HG03060 (cell line): ENCODE measurements at regions not wholly inside any gene's neighbourhood (a gene's known extent, or its start where the extent isn't known, plus 50 kb on each side); places are given as distances from the start of the nearest gene placed in this dataset.
A peak's percentile ranks its signal among the peaks of the same experiment; 100 is the strongest.

ENCODE experiments used
- ATAC-seq: cut with Tn5 transposase; IDR thresholded peaks from one replicate; pipeline ENCODE4 v1.9.1; 2021; ENCODE audit warnings: low read depth, moderate number of reproducible peaks; ENCODE audit not compliant: unreplicated experiment

GRCh38 chr13:103236213-103236612 is 170.0 kb upstream of the SLC10A2 start:
- ATAC-seq = no peak

DNA sequence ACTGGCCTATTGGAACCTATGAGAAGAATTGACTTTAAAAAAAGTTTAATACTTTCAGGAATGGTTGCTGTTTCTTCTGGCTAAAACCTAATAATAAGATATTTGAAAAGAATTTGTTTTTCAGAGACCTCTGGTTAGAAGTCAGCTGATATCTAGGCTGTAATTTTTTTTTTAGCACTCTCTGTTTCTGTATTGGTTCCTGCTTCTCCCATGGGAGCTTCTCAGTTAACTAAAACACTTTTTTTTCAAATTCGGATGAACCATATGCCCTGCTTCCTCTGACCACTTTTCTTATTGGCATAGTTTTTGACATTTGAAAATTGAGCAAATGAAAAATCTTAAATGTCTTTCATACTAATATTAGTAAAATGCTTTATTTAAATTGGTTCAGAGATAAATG is 163.5 kb upstream of the SLC10A2 start:
- ATAC-seq = no peak

DNA sequence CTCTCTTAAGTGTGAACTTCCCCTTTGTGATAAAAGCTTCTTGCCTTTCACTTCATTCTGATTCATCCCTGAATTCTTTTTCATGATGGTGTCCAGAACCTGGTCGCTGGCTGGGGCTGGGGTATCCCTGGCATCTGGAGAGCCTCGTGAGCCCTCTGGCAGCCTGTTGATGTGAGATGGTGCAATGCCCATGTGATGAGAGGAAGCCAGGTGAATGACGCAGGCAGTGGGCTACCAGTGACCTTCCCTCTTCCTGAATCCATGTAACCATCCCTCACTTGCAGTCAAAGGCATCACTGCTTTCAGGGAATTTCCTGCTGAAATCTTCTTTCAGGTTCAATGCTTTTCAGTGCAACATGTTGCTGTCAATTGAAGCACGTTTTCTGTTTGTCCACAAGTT is 158.6 kb upstream of the SLC10A2 start:
- ATAC-seq = no peak

DNA sequence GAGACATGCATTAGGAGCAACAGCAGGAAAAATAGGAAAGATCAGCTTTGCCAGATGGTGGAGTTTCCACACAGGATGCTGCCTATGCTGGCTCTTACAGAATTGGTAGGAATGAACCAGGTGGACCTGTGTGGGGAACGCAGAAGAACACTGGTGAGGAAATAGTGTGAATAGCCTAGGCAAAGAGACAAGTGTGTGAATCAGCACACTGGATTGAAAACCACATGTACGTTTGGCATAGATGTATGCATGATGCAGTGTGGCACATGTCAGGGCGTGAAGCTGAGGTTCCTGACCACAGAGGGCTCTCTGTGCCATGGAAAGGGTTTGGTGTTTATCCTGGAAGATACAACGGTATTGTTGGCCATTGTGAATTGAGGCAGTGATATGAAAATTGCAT is 156.5 kb upstream of the SLC10A2 start:
- no peak for ATAC-seq

- no peak for ATAC-seq
Observed at GRCh38 chr13:103218253-103218652, 152.0 kb upstream of the SLC10A2 start.

DNA sequence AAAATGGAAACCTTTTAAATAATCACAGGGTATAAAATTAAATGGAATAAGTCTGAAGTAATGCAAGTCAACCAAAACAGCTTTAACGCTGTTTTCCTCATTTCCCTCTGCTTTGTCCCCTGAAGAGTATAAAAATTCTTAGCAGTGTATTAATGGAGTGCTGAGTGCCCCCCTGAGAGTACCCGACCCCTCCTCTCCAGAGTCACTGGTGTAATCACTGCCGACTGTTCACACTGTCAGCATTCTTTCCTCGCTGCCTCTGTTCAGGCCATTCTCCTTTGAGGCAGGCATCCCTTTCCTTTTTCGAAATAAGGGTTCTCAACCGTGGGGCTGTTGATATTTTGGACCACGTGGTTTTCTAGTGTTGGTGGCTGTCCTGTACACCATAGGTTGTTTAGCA is 146.9 kb upstream of the SLC10A2 start:
- ATAC-seq = no peak

GRCh38 chr13:103210348-103210747 is 144.1 kb upstream of the SLC10A2 start:
- no peak for ATAC-seq

DNA sequence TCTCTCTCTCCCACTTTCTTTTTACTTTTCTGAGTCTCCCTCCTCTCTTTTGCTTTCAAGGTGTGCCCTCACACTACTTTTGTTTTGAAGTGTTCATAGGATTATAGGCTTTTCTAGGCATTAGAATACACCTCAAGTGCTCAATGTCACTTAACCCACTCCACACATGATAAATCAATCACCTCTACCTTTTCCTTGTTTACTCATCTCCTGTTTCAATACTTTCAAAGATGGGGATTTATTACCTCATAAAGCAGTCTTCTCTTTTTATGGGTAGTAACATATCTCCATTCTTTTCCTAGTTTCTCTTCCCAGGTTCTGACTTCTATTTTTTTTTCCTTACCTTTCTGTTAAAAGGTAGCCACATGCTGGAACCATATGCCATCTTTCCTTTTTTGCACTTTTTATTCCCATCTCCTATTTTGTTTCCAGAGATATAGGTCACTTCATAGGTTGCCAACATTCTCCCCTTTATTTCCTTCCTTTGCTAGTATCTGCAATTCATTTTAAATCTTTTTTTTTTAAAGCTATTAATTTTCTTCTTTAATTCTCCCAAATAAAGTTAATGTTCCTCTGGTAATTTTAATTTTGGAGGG is 137.6 kb upstream of the SLC10A2 start:
- no peak for ATAC-seq

- ATAC-seq = no peak
Observed at GRCh38 chr13:103200118-103200885, 134.1 kb upstream of the SLC10A2 start.

DNA sequence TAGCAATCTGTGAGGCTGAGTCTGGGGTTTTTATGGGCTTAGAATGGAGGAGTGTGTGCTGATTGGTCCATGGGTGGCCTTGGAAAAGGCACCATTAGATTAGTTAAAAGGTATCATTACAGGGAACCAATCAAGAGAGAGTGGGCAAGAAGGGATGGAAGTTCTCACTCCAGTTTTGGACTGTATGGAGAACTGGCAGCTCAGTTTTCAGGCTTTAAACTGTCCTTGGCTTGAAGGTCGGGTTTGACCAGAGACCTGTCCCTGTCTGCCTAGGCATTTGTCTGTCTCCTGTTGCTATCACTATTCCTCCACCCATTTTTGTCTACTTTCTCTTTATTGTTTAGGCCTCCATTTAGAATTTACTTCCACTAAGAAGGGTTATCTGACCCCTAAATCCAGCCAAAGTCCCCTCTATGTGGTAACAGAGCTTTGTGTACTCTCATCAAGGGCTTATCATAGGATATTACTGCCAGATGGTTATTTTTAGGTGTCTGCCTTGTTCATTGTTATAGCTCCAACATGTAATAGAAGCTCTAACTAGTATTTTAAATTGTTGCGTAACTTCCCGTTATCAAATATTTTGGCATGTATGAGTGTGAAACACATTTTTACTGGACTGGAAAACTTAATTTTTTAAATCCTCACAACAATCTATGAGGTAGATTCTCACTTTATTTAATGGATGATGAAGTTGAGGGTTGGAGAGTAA is 133.3 kb upstream of the SLC10A2 start:
- ATAC-seq = no peak

- no peak for ATAC-seq
Observed at GRCh38 chr13:103196356-103196755, 130.1 kb upstream of the SLC10A2 start.

DNA sequence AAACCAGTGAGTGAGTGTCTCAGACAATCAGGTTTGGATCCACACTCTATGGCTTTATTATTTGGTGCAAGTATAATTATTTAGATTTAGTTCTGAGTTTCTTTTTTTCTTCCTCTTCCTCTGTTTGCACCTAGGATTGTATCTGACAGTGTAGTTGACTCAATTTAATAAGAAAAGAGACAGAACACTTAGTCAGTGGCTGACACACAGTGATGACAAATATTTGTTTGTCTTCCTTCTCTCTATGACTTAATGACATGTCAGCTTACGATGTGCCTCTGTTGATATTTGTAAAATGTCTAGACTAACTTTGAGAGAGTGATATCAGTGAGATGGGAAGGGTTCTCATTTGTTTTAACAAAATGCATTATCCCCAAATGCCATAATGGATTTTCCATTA is 129.5 kb upstream of the SLC10A2 start:
- no peak for ATAC-seq

DNA sequence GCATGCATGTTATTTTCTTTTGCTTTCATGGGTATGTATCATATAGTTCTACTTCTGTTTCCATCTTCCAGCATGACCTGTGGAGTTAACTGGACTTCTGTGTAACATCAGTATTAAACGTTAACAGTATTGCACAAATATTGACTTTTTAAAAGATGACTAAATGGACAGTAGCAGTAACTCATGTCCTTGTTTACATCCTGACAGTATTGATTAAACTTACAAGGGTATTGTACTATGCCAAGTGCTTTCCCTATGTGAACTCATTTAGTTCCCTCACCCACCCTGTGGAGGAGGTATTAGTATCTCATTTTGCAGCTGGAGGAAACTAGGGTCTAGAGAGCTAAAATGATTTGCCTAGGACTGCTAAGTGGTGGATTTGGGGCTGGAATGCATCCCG is 128.7 kb upstream of the SLC10A2 start:
- ATAC-seq = no peak

DNA sequence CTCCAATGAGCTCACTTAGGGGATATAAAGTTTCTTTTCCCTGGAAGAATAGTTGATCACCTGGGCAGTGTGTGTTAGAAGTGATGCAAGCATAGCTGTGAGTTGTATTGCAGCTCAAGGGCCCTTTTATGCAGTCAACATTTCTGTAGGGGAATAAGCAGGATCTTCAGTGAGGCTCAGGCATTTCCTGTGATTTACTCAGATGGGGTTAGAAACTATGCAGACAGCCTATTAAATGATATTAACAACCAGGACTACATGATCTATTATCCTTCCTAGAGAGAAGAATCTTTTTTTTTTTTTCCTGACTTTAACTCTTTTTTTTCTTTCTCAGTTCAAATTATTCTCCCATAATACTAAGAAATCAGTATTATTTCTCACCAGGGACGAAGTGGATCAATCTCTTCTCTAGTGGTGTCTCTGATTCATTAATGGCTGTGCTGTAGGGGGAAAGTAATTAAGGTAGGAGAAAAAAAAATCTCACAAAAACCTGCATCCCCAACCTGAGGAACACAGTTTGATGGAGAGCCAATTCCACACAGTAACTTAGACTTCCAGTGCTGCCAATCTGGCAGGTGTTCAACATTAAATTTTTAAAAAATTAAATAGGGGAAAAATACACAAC is 126.4 kb upstream of the SLC10A2 start:
- no peak for ATAC-seq

- no peak for ATAC-seq
Observed at GRCh38 chr13:103190841-103191240, 124.6 kb upstream of the SLC10A2 start.

DNA sequence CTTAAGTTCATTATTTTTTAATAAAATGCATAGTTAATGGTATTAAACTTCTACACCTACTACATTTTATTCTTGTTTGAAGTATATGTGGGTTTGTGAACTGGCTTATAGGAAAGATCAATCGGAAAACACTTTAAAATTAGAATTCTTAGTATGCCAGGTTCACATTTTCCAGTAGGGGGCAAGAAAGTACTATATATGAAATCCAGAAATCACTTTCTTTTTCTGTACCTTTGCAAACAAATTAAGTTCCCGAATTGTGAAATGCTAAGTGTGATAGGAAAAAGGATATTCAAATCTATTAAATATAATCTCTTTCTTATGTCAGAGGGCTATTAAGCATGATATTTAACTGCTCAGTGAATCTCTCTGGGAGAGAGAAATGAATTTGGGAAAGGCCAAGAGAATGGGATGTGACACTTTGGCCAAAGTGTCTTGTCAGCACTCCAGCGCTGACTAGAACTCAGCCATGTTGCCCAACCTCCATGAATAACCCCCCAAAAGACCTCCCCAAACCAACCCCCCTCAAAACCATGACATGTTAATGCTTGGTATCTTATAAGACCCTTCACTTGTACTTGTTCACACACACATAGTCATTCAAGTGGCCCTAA is 122.6 kb upstream of the SLC10A2 start:
- peak; percentile 48 for ATAC-seq

DNA sequence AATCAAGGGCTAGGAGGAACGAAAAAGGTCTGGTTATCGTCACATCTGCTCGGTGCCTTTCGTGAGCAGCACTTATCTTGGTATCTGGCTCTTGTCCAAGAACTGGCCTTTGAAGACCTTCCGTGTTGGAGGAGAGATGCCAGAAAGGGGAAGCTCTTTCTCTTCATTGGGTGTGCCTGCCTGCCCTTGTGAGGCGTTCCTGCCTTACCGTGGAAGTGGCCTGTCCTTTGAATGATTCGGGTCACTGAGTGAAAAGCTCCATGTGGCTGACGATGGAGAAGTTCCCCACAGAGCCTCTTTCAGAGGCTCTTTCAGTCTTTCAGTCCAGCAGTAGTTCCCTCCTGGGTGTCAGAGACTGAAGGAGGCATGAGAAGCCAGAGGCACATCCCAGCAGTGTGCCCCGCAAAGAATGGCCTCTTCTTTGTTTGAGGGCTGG is 121.5 kb upstream of the SLC10A2 start:
- ATAC-seq = no peak

- no peak for ATAC-seq
Observed at GRCh38 chr13:103184413-103184812, 118.2 kb upstream of the SLC10A2 start.

DNA sequence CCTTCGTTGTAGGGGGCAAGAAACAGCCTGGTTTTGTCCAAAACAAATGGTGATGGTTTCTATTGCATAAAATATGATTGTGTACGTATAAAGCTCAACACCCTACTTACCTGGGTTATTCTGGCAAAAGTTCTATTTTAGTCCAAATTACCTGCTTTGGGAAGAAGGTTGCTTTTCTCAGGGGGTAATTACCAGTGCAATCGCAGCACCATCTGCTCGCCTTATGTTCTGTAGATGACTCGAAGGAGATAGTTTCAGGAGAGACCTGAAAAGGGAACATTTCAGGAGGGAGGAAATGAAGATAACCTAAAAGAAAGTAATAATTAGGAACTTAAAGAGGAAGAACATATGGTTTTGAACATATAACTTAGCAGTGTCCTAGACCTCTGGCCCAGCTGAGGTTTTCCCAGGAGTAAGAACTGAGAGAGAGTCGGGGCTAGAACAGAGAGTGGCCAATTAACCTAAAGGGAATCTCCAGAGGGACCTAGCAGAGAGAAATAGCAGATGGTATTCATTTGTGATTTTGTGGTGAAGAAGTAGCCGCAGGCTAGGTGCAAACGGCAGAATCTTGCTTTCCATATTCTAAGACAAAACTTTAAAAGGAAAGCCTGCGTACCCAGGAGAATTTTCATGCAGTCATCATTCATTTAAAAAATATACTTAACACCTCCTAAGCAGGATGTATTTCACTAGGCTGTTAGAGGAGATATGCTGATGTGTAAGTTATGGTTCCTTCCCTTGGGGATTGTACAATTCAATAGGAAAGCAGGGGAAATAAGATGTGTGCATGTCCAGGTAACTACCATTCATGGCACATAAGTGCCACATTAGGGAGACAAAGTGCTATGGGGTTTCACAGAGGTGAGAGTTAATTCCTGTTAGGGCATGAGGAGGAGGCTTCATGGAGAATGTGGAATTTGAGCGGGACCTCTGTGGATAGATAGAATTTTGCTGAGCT is 113.0 kb upstream of the SLC10A2 start:
- ATAC-seq = no peak

DNA sequence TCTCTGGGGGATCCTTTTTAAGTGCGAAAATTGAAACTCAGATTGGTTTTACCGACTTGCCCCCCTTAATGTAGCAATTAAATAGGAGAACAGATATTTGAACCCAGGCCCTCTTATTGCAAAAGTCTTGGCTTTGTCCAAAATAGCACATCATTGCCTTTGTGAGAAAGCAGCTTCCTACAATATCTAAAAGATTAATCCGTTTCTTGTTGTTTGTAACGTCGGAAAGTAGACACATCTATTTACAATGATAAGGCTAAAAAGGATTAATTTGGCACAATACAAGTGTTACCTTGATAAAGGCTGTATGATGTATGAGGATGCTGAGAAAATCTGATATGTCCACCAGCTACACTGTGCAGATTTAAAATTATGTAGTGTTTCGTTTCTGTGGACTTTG is 108.7 kb upstream of the SLC10A2 start:
- no peak for ATAC-seq
